Neural cell (in vitro differentiated cells): ENCODE measurements at regions not wholly inside any gene's neighbourhood (a gene's known extent, or its start where the extent isn't known, plus 50 kb on each side); places are given as distances from the start of the nearest gene placed in this dataset.
A peak's percentile ranks its signal among the peaks of the same experiment; 100 is the strongest.

Experiments
- H2AFZ ChIP-seq: fragments of 200-600, 300-800 bp; sonication (generic), shearing (Covaris generic); 2 replicates; pipeline ENCODE4 v1.6.0; 2014; ENCODE audit warnings: low read depth, mild to moderate bottlenecking, antibody characterized with exemption, low read length, moderate library complexity
- H3F3A ChIP-seq: fragments of 200-600 bp; shearing (Covaris generic); 2 replicates; pipeline ENCODE4 v1.6.1; 2016; ENCODE audit warnings: mild to moderate bottlenecking, moderate library complexity, mixed read lengths, antibody characterized with exemption, low read length; ENCODE audit not compliant: insufficient read depth, poor library complexity, severe bottlenecking
- H3K27ac ChIP-seq: fragments of 200-600, 300-800 bp; sonication (generic), shearing (Covaris generic); 2 replicates; pipeline ENCODE4 v1.5.1; 2014; ENCODE audit warnings: mild to moderate bottlenecking, low read length, moderate library complexity
- H3K27me3 ChIP-seq: fragments of 300-800, 200-600 bp; sonication (generic), shearing (Covaris generic); 2 replicates; pipeline ENCODE4 v1.6.0; 2014; ENCODE audit warnings: mild to moderate bottlenecking, low read depth, low read length, moderate library complexity; ENCODE audit not compliant: insufficient read depth
- H3K36me3 ChIP-seq: fragments of 300-800, 200-600 bp; sonication (generic), shearing (Covaris generic); 2 replicates; pipeline ENCODE4 v1.5.1; 2014; ENCODE audit warnings: mild to moderate bottlenecking, antibody characterized with exemption, low read length, moderate library complexity; ENCODE audit not compliant: insufficient read depth
- H3K4me2 ChIP-seq: fragments of 300-800, 200-600 bp; sonication (generic), shearing (Covaris generic); 2 replicates; pipeline ENCODE4 v1.6.0; 2014; ENCODE audit warnings: mild to moderate bottlenecking, low read length
- H3K4me3 ChIP-seq: fragments of 300-800, 200-600 bp; sonication (generic), shearing (Covaris generic); 2 replicates; pipeline ENCODE4 v1.5.1; 2014; ENCODE audit warnings: mild to moderate bottlenecking, low read length, moderate library complexity
- H3K79me2 ChIP-seq: fragments of 200-600 bp; shearing (Covaris generic); replicated peaks from 2 replicates; pipeline ENCODE4 v1.6.0; 2014; ENCODE audit warnings: mild to moderate bottlenecking, low read length, moderate library complexity; ENCODE audit not compliant: insufficient read depth
- H3K9ac ChIP-seq: fragments of 300-800, 200-600 bp; sonication (generic), shearing (Covaris generic); 2 replicates; pipeline ENCODE4 v1.6.1; 2016; ENCODE audit warnings: mild to moderate bottlenecking, low read length, mixed read lengths
- H3K9me2 ChIP-seq: fragments of 200-600 bp; shearing (Covaris generic); 2 replicates; pipeline ENCODE4 v1.6.1; 2016; ENCODE audit warnings: mild to moderate bottlenecking, low read length, mixed read lengths; ENCODE audit not compliant: insufficient read depth
- H3K9me3 ChIP-seq: fragments of 200-600, 300-800 bp; sonication (generic), shearing (Covaris generic); 2 replicates; pipeline ENCODE4 v1.6.1; 2016; ENCODE audit warnings: mild to moderate bottlenecking, mixed run types, low read length, moderate library complexity, mixed read lengths
- H4K20me1 ChIP-seq: fragments of 200-600 bp; shearing (Covaris generic); 2 replicates; pipeline ENCODE4 v1.6.1; 2016; ENCODE audit warnings: mild to moderate bottlenecking, mixed run types; ENCODE audit not compliant: insufficient read depth
- EP300 ChIP-seq: fragments of 450-650 bp; conservative IDR thresholded peaks from 2 replicates; pipeline ENCODE4 v1.6.1; 2014; ENCODE audit warnings: antibody characterized with exemption, mild to moderate bottlenecking, moderate library complexity; ENCODE audit not compliant: poor library complexity, severe bottlenecking
- EZH2 ChIP-seq: fragments of 200-600, 300-800 bp; shearing (Covaris generic), sonication (generic); IDR thresholded peaks from 2 replicates; pipeline ENCODE4 v1.6.1; 2014; ENCODE audit warnings: antibody characterized with exemption, low read length, borderline replicate concordance, mild to moderate bottlenecking; ENCODE audit not compliant: insufficient read depth, poor library complexity, severe bottlenecking
- MXI1 ChIP-seq: fragments of 450-650 bp; conservative IDR thresholded peaks from 2 replicates; pipeline ENCODE4 v1.6.1; 2014; ENCODE audit warnings: antibody characterized with exemption, mild to moderate bottlenecking; ENCODE audit not compliant: poor library complexity, severe bottlenecking
- POLR2AphosphoS5 ChIP-seq: IDR thresholded peaks from 2 replicates; pipeline ENCODE4 v1.6.1; 2012
- RAD21 ChIP-seq: fragments of 450-650 bp; conservative IDR thresholded peaks from 2 replicates; pipeline ENCODE4 v1.6.1; 2014; ENCODE audit warnings: antibody characterized with exemption, mild to moderate bottlenecking, moderate library complexity
- SMC3 ChIP-seq: fragments of 450-650 bp; conservative IDR thresholded peaks from 2 replicates; pipeline ENCODE4 v1.6.1; 2014; ENCODE audit warnings: antibody characterized with exemption, mild to moderate bottlenecking, moderate library complexity; ENCODE audit not compliant: poor library complexity
- TAF1 ChIP-seq: IDR thresholded peaks from 2 replicates; pipeline ENCODE4 v1.6.1; 2012; ENCODE audit warnings: low read depth
- TF ChIP-seq, protein P1 (sequence below): IDR thresholded peaks from 2 replicates; pipeline ENCODE4 v1.6.1; 2012; ENCODE audit warnings: borderline replicate concordance
- TF ChIP-seq, protein P2 (sequence below): fragments of 450-650 bp; IDR thresholded peaks from 2 replicates; pipeline ENCODE4 v1.5.1; 2014; ENCODE audit warnings: antibody characterized with exemption, mild to moderate bottlenecking, moderate library complexity; ENCODE audit not compliant: poor library complexity, severe bottlenecking

DNA sequence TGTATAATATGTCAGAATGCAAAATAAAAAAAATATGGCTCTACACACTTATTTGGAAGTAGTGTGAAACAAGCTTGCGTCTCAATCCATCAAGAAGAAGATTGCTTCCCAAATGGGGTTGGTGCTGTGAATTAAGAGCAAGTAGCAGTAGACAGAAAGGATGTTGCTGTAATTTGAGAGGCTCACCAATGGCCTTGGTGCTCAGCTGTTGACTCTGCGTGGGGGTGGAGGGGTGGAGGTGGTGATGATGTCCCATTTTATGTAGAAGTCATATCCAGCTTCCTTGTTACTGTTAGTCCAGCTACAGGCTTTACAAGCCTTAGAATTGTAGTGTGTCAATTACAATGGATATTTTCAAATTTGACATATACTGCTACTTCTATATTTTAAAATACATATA lies 223.4 kb upstream of the RND3 start:
- no peaks in the 10 kb centered on the region for H3K9me2 ChIP-seq

DNA sequence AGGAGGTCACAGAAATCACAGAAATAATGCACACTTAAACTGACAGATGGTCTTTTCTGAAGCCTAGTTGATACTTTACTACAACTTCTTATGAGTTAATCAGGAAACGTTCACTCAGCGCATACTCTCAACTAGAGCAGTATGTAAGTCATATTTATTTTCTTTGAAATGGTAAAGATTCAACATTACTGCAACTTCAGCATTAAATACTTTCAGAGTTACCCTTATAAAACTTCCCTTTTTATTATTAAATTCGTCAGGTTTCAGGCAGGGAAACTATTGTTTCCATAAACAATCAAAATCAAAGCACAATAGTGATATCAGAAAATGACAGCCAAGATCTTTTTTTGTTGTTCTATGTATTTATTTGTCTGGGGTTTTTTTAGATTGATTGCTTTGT lies 222.6 kb upstream of the RND3 start:
- no peak overlapping the region for H3K4me3 ChIP-seq
- no peaks in the 10 kb centered on the region for H3K79me2 ChIP-seq
- H3F3A ChIP-seq: no peaks in the 10 kb centered on the region
- no peaks in the 10 kb centered on the region for H3K9me3 ChIP-seq
- no peak overlapping the region for H3K4me2 ChIP-seq
- no peaks in the 10 kb centered on the region for H3K9me2 ChIP-seq
- H2AFZ ChIP-seq: no peak overlapping the region
- no peak overlapping the region for H3K27ac ChIP-seq
- H3K9ac ChIP-seq: no peak overlapping the region
- H3K36me3 ChIP-seq: no peaks in the 10 kb centered on the region
- TF ChIP-seq RAD21 (no peak), TAF1 (no peak), EP300 (no peak), MXI1 (no peak), POLR2AphosphoS5 (no peak), SMC3 (no peak)
- TF ChIP-seq, protein P1, sequence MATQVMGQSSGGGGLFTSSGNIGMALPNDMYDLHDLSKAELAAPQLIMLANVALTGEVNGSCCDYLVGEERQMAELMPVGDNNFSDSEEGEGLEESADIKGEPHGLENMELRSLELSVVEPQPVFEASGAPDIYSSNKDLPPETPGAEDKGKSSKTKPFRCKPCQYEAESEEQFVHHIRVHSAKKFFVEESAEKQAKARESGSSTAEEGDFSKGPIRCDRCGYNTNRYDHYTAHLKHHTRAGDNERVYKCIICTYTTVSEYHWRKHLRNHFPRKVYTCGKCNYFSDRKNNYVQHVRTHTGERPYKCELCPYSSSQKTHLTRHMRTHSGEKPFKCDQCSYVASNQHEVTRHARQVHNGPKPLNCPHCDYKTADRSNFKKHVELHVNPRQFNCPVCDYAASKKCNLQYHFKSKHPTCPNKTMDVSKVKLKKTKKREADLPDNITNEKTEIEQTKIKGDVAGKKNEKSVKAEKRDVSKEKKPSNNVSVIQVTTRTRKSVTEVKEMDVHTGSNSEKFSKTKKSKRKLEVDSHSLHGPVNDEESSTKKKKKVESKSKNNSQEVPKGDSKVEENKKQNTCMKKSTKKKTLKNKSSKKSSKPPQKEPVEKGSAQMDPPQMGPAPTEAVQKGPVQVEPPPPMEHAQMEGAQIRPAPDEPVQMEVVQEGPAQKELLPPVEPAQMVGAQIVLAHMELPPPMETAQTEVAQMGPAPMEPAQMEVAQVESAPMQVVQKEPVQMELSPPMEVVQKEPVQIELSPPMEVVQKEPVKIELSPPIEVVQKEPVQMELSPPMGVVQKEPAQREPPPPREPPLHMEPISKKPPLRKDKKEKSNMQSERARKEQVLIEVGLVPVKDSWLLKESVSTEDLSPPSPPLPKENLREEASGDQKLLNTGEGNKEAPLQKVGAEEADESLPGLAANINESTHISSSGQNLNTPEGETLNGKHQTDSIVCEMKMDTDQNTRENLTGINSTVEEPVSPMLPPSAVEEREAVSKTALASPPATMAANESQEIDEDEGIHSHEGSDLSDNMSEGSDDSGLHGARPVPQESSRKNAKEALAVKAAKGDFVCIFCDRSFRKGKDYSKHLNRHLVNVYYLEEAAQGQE: no peak
- TF ChIP-seq, protein P2, sequence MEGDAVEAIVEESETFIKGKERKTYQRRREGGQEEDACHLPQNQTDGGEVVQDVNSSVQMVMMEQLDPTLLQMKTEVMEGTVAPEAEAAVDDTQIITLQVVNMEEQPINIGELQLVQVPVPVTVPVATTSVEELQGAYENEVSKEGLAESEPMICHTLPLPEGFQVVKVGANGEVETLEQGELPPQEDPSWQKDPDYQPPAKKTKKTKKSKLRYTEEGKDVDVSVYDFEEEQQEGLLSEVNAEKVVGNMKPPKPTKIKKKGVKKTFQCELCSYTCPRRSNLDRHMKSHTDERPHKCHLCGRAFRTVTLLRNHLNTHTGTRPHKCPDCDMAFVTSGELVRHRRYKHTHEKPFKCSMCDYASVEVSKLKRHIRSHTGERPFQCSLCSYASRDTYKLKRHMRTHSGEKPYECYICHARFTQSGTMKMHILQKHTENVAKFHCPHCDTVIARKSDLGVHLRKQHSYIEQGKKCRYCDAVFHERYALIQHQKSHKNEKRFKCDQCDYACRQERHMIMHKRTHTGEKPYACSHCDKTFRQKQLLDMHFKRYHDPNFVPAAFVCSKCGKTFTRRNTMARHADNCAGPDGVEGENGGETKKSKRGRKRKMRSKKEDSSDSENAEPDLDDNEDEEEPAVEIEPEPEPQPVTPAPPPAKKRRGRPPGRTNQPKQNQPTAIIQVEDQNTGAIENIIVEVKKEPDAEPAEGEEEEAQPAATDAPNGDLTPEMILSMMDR: no peak
- no peaks in the 10 kb centered on the region for H3K27me3 ChIP-seq
- H4K20me1 ChIP-seq: no peaks in the 10 kb centered on the region

More for the DNA sequence above, 223.4 kb upstream of the RND3 start:
- Histone ChIP-seq H4K20me1 (no peaks in the 10 kb centered on the region), H3F3A (no peaks in the 10 kb centered on the region), H3K9me3 (no peaks in the 10 kb centered on the region), H2AFZ (no peak overlapping the region), H3K27me3 (no peaks in the 10 kb centered on the region), H3K4me2 (no peak overlapping the region), H3K9ac (no peak overlapping the region), H3K27ac (peak overlapping the region; percentile 28), H3K4me3 (no peak overlapping the region), H3K36me3 (no peaks in the 10 kb centered on the region), H3K79me2 (no peaks in the 10 kb centered on the region)
- TF ChIP-seq EP300 (no peak), RAD21 (no peak), SMC3 (no peak), MXI1 (no peak), EZH2 (no peak), TAF1 (no peak), POLR2AphosphoS5 (no peak)
- TF ChIP-seq, protein P2: no peak
- TF ChIP-seq, protein P1: no peak
